CD4-positive, CD25-positive, alpha-beta regulatory T cell (primary cell): ENCODE measurements at regions not wholly inside any gene's neighbourhood (a gene's known extent, or its start where the extent isn't known, plus 50 kb on each side); places are given as distances from the start of the nearest gene placed in this dataset.

Source experiments
- ATAC-seq, 2 donors: fragments of 150-1000 bp; cut with Tn5 transposase; one replicate each; pipeline ENCODE4 v1.10.0; 2021; ENCODE audit warnings: low read depth in 2 of 2, moderate number of reproducible peaks in 2 of 2, moderate library complexity in 1 of 2
- DNase-seq, 3 donors: peaks; one replicate each; pipeline versions ENCODE4 v3.0.0 to v3.0.0-alpha.2; 2012 to 2022; ENCODE audit warnings: mixed read lengths in 1 of 3
- H3K27ac ChIP-seq: one replicate; pipeline ENCODE4 v1.7.0; 2013; ENCODE audit warnings: mild to moderate bottlenecking, low read length; ENCODE audit not compliant: insufficient read depth, poor library complexity, severe bottlenecking
- H3K27me3 ChIP-seq: one replicate; pipeline ENCODE4 v1.7.0; 2013; ENCODE audit warnings: low read length; ENCODE audit not compliant: control insufficient read depth, insufficient read depth
- H3K36me3 ChIP-seq: one replicate; pipeline ENCODE4 v1.7.0; 2013; ENCODE audit warnings: mild to moderate bottlenecking, low read length, moderate library complexity; ENCODE audit not compliant: control insufficient read depth, insufficient read depth
- H3K4me1 ChIP-seq: 2 replicates; pipeline ENCODE4 v1.7.0; 2013; ENCODE audit warnings: mild to moderate bottlenecking, low read length; ENCODE audit not compliant: insufficient read depth, control insufficient read depth, poor library complexity, severe bottlenecking
- H3K4me3 ChIP-seq: one replicate; pipeline ENCODE4 v1.7.0; 2013; ENCODE audit warnings: low read depth, mild to moderate bottlenecking, low read length, moderate library complexity
- H3K9me3 ChIP-seq, 2 experiments: 1 replicate in 1 of 2; 2 replicates in 1 of 2; pipeline ENCODE4 v1.7.0; 2013; ENCODE audit warnings: low read length in 2 of 2, mild to moderate bottlenecking in 1 of 2, moderate library complexity in 1 of 2; ENCODE audit not compliant: control insufficient read depth in 2 of 2
- H3K27ac Mint-ChIP-seq, 3 donors: one replicate each; pipeline ENCODE4 v1.8.0; 2020 to 2022; ENCODE audit warnings: mild to moderate bottlenecking in 3 of 3, mixed read lengths in 3 of 3, moderate library complexity in 2 of 3
- H3K27me3 Mint-ChIP-seq: one replicate; pipeline ENCODE4 v1.8.0; 2022; ENCODE audit warnings: mild to moderate bottlenecking, mixed read lengths
- H3K36me3 Mint-ChIP-seq: one replicate; pipeline ENCODE4 v1.8.0; 2020; ENCODE audit warnings: mixed read lengths
- H3K4me1 Mint-ChIP-seq, 4 donors: one replicate each; pipeline ENCODE4 v1.8.0; 2020 to 2022; ENCODE audit warnings: mixed read lengths in 4 of 4, mild to moderate bottlenecking in 1 of 4
- H3K4me3 Mint-ChIP-seq, 4 donors: one replicate each; pipeline ENCODE4 v1.8.0; 2020 to 2022; ENCODE audit warnings: mild to moderate bottlenecking in 4 of 4, mixed read lengths in 4 of 4, moderate library complexity in 3 of 4
- H3K9me3 Mint-ChIP-seq, 7 donors: one replicate each; pipeline ENCODE4 v1.8.0; 2020 to 2022; ENCODE audit warnings: mixed read lengths in 7 of 7, mild to moderate bottlenecking in 3 of 7, moderate library complexity in 2 of 7

GRCh38 chr11:107276077-107276476 lies 181.5 kb downstream of the CWF19L2 start:
- H3K36me3 ChIP-seq = no peaks in the 10 kb centered on the region

GRCh38 chr11:107275632-107276031 lies 182.0 kb downstream of the CWF19L2 start:
- ATAC-seq = no peak
- H3K4me1 Mint-ChIP-seq = peaks cover 0 to 2% (median 0%) of the 10 kb centered on the region in 4 donors
- peaks cover 0 to 20% (median 10%) of the 10 kb centered on the region in 7 donors for H3K9me3 Mint-ChIP-seq
- no peaks in the 10 kb centered on the region for H3K27me3 Mint-ChIP-seq
- H3K9me3 ChIP-seq = no peaks in the 10 kb centered on the region
- H3K27ac Mint-ChIP-seq = no peak overlapping the region
- no peak for DNase-seq
- no peak overlapping the region for H3K27ac ChIP-seq
- no peaks in the 10 kb centered on the region for H3K27me3 ChIP-seq
- no peak overlapping the region for H3K4me3 Mint-ChIP-seq
- H3K36me3 Mint-ChIP-seq = no peaks in the 10 kb centered on the region
- no peaks in the 10 kb centered on the region for H3K36me3 ChIP-seq
- H3K4me3 ChIP-seq = no peak overlapping the region
- no peaks in the 10 kb centered on the region for H3K4me1 ChIP-seq

More at GRCh38 chr11:107276077-107276476, 181.5 kb downstream of the CWF19L2 start:
- no peak overlapping the region for H3K4me3 ChIP-seq
- no peaks in the 10 kb centered on the region for H3K9me3 ChIP-seq
- Mint-ChIP-seq H3K27ac (no peak overlapping the region), H3K4me3 (no peak overlapping the region), H3K4me1 (peaks cover 0 to 2% (median 0%) of the 10 kb centered on the region in 4 donors), H3K36me3 (no peaks in the 10 kb centered on the region), H3K27me3 (no peaks in the 10 kb centered on the region), H3K9me3 (peaks cover 0 to 20% (median 10%) of the 10 kb centered on the region in 7 donors)
- no peak for DNase-seq
- no peaks in the 10 kb centered on the region for H3K4me1 ChIP-seq
- no peaks in the 10 kb centered on the region for H3K27me3 ChIP-seq
- no peak overlapping the region for H3K27ac ChIP-seq
- no peak for ATAC-seq

- Mint-ChIP-seq H3K4me3 (no peak overlapping the region), H3K36me3 (no peaks in the 10 kb centered on the region), H3K27ac (no peak overlapping the region), H3K4me1 (peaks cover 0 to 2% (median 0%) of the 10 kb centered on the region in 4 donors), H3K27me3 (no peaks in the 10 kb centered on the region), H3K9me3 (peaks cover 0 to 11% (median 6%) of the 10 kb centered on the region in 7 donors)
- no peak for ATAC-seq
- Histone ChIP-seq H3K36me3 (no peaks in the 10 kb centered on the region), H3K9me3 (no peaks in the 10 kb centered on the region), H3K4me3 (no peak overlapping the region), H3K27me3 (no peaks in the 10 kb centered on the region), H3K4me1 (no peaks in the 10 kb centered on the region), H3K27ac (no peak overlapping the region)
- no peak for DNase-seq
Measured at GRCh38 chr11:107274138-107274537, 183.5 kb downstream of the CWF19L2 start.

- Histone ChIP-seq H3K4me1 (no peaks in the 10 kb centered on the region), H3K27ac (no peak overlapping the region), H3K36me3 (no peaks in the 10 kb centered on the region), H3K4me3 (no peak overlapping the region), H3K27me3 (no peaks in the 10 kb centered on the region), H3K9me3 (no peaks in the 10 kb centered on the region)
- Mint-ChIP-seq H3K27ac (no peak overlapping the region), H3K4me3 (no peak overlapping the region), H3K27me3 (no peaks in the 10 kb centered on the region), H3K9me3 (peaks cover 0 to 1% (median 0%) of the 10 kb centered on the region in 7 donors), H3K4me1 (no peaks in the 10 kb centered on the region), H3K36me3 (no peaks in the 10 kb centered on the region)
- ATAC-seq (no peak), DNase-seq (no peak)
Measured at GRCh38 chr11:107272561-107272960, 185.1 kb downstream of the CWF19L2 start.

- Histone ChIP-seq H3K27me3 (no peaks in the 10 kb centered on the region), H3K4me3 (no peak overlapping the region), H3K36me3 (no peaks in the 10 kb centered on the region), H3K27ac (no peak overlapping the region), H3K9me3 (no peaks in the 10 kb centered on the region), H3K4me1 (no peaks in the 10 kb centered on the region)
- H3K4me3 Mint-ChIP-seq = no peak overlapping the region
- no peak for DNase-seq
- no peak for ATAC-seq
- no peaks in the 10 kb centered on the region for H3K4me1 Mint-ChIP-seq
- no peaks in the 10 kb centered on the region for H3K9me3 Mint-ChIP-seq
- no peaks in the 10 kb centered on the region for H3K27me3 Mint-ChIP-seq
- no peaks in the 10 kb centered on the region for H3K36me3 Mint-ChIP-seq
- H3K27ac Mint-ChIP-seq = no peak overlapping the region
Measured at GRCh38 chr11:107271425-107271824, 186.2 kb downstream of the CWF19L2 start.

- Histone ChIP-seq H3K36me3 (no peaks in the 10 kb centered on the region), H3K9me3 (no peaks in the 10 kb centered on the region), H3K4me1 (no peaks in the 10 kb centered on the region), H3K4me3 (no peak overlapping the region), H3K27ac (no peak overlapping the region), H3K27me3 (no peaks in the 10 kb centered on the region)
- DNase-seq (no peak), ATAC-seq (no peak)
- no peak overlapping the region for H3K4me3 Mint-ChIP-seq
- H3K27ac Mint-ChIP-seq = no peak overlapping the region
- no peaks in the 10 kb centered on the region for H3K36me3 Mint-ChIP-seq
- no peaks in the 10 kb centered on the region for H3K27me3 Mint-ChIP-seq
- no peaks in the 10 kb centered on the region for H3K9me3 Mint-ChIP-seq
- H3K4me1 Mint-ChIP-seq = no peaks in the 10 kb centered on the region
Measured at GRCh38 chr11:107268977-107269376, 188.6 kb downstream of the CWF19L2 start.

- no peaks in the 10 kb centered on the region for H3K36me3 ChIP-seq
- no peak overlapping the region for H3K4me3 ChIP-seq
- H3K9me3 ChIP-seq = no peaks in the 10 kb centered on the region
- Mint-ChIP-seq H3K4me3 (no peak overlapping the region), H3K9me3 (no peaks in the 10 kb centered on the region), H3K4me1 (no peaks in the 10 kb centered on the region), H3K27me3 (no peaks in the 10 kb centered on the region), H3K27ac (no peak overlapping the region), H3K36me3 (no peaks in the 10 kb centered on the region)
- H3K27ac ChIP-seq = no peak overlapping the region
- ATAC-seq = no peak
- no peaks in the 10 kb centered on the region for H3K27me3 ChIP-seq
- no peak for DNase-seq
- H3K4me1 ChIP-seq = no peaks in the 10 kb centered on the region
Measured at GRCh38 chr11:107266455-107266854, 191.2 kb downstream of the CWF19L2 start.

GRCh38 chr11:107265591-107266121 lies 192.0 kb downstream of the CWF19L2 start:
- Histone ChIP-seq H3K9me3 (no peaks in the 10 kb centered on the region), H3K27me3 (no peaks in the 10 kb centered on the region), H3K4me3 (no peak overlapping the region), H3K27ac (no peak overlapping the region), H3K4me1 (no peaks in the 10 kb centered on the region), H3K36me3 (no peaks in the 10 kb centered on the region)
- Mint-ChIP-seq H3K9me3 (no peaks in the 10 kb centered on the region), H3K4me3 (no peak overlapping the region), H3K27ac (no peak overlapping the region), H3K36me3 (no peaks in the 10 kb centered on the region), H3K4me1 (no peaks in the 10 kb centered on the region), H3K27me3 (no peaks in the 10 kb centered on the region)
- ATAC-seq (no peak), DNase-seq (no peak)
